Ectodermal cell (in vitro differentiated cells): ENCODE measurements at regions not wholly inside any gene's neighbourhood (a gene's known extent, or its start where the extent isn't known, plus 50 kb on each side); places are given as distances from the start of the nearest gene placed in this dataset.
"Not testable (repeated sequence)": the region's sequence is repeated elsewhere in the genome, so short reads cannot be mapped to it uniquely, and the experiment has no call there.

Source experiments
- H3K27ac ChIP-seq: 2 replicates; pipeline ENCODE4 v1.7.0; 2013; ENCODE audit warnings: mild to moderate bottlenecking, low read depth, low read length; ENCODE audit not compliant: insufficient read depth, poor library complexity, severe bottlenecking
- H3K27me3 ChIP-seq: 2 replicates; pipeline ENCODE4 v1.7.0; 2013; ENCODE audit warnings: mild to moderate bottlenecking, low read length; ENCODE audit not compliant: insufficient read depth, control insufficient read depth, poor library complexity, severe bottlenecking
- H3K36me3 ChIP-seq: one replicate; pipeline ENCODE4 v1.7.0; 2013; ENCODE audit warnings: low read length; ENCODE audit not compliant: control insufficient read depth, insufficient read depth
- H3K4me1 ChIP-seq: one replicate; pipeline ENCODE4 v1.7.0; 2013; ENCODE audit warnings: low read length; ENCODE audit not compliant: control insufficient read depth, insufficient read depth
- H3K4me3 ChIP-seq: 2 replicates; pipeline ENCODE4 v1.7.0; 2013; ENCODE audit warnings: low read depth, low read length, control low read depth; ENCODE audit not compliant: insufficient read depth
- H3K9me3 ChIP-seq: 2 replicates; pipeline ENCODE4 v1.7.0; 2013; ENCODE audit warnings: mild to moderate bottlenecking, low read length, moderate library complexity; ENCODE audit not compliant: control insufficient read depth
- WGBS, 2 experiments: methylation state at CpG; one replicate each; pipeline ENCODE4 v1.1.7; 2013; ENCODE audit warnings: missing lambda C conversion rate in 2 of 2; 5-methylcytosine and 5-hydroxymethylcytosine counted together

GRCh38 chr9:81824802-81825730 lies 103.2 kb upstream of the SPATA31D4 start:
- WGBS, 2 experiments, result 96 to 97% methylated on average over 7 to 8 of the region's 8 CpGs
- Histone ChIP-seq H3K36me3 (no peaks in the 10 kb centered on the region), H3K27ac (no peak overlapping the region), H3K4me1 (peaks cover 37% of the 10 kb centered on the region), H3K9me3 (no peaks in the 10 kb centered on the region), H3K4me3 (no peak overlapping the region), H3K27me3 (no peaks in the 10 kb centered on the region)

- Histone ChIP-seq H3K4me1 (peaks cover 28% of the 10 kb centered on the region), H3K27me3 (no peaks in the 10 kb centered on the region), H3K27ac (peak overlapping the region; percentile 11), H3K4me3 (no peak overlapping the region), H3K9me3 (no peaks in the 10 kb centered on the region), H3K36me3 (no peaks in the 10 kb centered on the region)
- 79 to 81% methylated on average over 3 of the region's 3 CpGs for WGBS, 2 experiments
These were observed 102.2 kb upstream of the SPATA31D4 start for GRCh38 chr9:81825846-81826516.

DNA sequence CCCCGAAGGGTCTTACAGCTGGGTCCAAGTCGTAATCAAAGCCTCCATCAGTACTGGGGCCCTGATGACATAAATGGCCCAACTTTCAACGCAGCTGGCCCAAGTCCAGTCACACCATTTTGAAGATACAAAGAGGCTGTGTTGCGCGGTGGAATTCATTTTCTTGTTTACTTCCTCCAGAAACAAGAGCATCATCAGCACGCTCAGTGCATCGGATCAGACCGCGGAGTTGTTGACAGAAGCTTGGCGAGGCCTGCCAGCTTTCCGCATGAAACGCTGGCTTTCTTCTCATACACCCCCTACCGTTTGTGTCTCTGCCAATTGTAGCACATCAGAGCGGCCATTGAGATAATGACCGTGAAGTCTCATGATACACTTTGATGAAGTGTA lies 101.7 kb upstream of the SPATA31D4 start:
- peak overlapping the region; percentile 11 for H3K27ac ChIP-seq
- peaks cover 27% of the 10 kb centered on the region for H3K4me1 ChIP-seq
- H3K9me3 ChIP-seq, result no peaks in the 10 kb centered on the region
- WGBS, 2 experiments, result 86 to 87% methylated on average over 15 of the region's 15 CpGs
- no peak overlapping the region for H3K4me3 ChIP-seq
- H3K27me3 ChIP-seq, result no peaks in the 10 kb centered on the region
- H3K36me3 ChIP-seq, result no peaks in the 10 kb centered on the region

DNA sequence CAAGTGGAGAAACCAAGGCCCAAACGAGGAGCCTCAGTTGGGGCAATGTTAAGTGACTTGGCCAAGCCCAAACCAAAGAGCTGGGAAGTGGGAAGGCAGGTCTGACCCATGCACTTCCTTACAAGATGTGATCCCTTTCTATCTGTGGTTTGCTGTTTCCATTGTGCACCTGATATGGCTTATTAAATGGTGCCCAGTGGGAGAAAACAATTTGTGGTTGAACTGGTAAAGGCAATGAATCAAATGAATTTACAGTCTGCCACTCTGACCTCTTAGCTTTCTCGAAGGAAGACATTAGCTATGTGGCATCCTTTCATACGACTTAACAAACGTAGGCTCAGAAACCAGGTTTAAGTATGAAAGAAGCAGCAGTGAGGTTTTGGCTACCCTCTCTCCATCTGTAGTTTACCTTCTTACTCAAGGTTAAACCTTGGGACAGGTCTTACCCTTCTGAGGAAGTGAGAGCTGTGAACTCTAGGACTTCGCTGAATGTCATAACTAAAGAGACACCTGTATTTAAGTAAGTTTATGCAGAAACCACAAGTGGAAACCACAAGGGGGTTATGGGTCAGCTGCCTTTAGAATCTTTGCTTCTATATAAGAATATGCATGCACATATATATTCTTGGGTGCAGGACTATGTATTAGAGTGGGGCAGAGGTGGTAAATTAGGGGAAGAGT lies 100.5 kb upstream of the SPATA31D4 start:
- Histone ChIP-seq H3K4me1 (peaks cover 26% of the 10 kb centered on the region), H3K27ac (no peak overlapping the region), H3K4me3 (no peak overlapping the region), H3K36me3 (no peaks in the 10 kb centered on the region), H3K27me3 (no peaks in the 10 kb centered on the region), H3K9me3 (no peaks in the 10 kb centered on the region)
- 94 to 95% methylated on average over 5 of the region's 5 CpGs for WGBS, 2 experiments

GRCh38 chr9:81829195-81829882 lies 98.9 kb upstream of the SPATA31D4 start:
- H3K27ac ChIP-seq, result no peak overlapping the region
- H3K27me3 ChIP-seq, result no peaks in the 10 kb centered on the region
- no peak overlapping the region for H3K4me3 ChIP-seq
- H3K36me3 ChIP-seq, result no peaks in the 10 kb centered on the region
- 70 to 76% methylated on average over 5 of the region's 5 CpGs for WGBS, 2 experiments
- peaks cover 16% of the 10 kb centered on the region for H3K4me1 ChIP-seq
- H3K9me3 ChIP-seq, result no peaks in the 10 kb centered on the region

GRCh38 chr9:81830431-81830830 lies 97.8 kb upstream of the SPATA31D4 start:
- 95 to 96% methylated on average over 8 of the region's 8 CpGs for WGBS, 2 experiments
- not testable (repeated sequence) for H3K36me3 ChIP-seq, H3K4me3 ChIP-seq, H3K27ac ChIP-seq, H3K27me3 ChIP-seq, H3K9me3 ChIP-seq
- peaks cover 16% of the 10 kb centered on the region for H3K4me1 ChIP-seq

DNA sequence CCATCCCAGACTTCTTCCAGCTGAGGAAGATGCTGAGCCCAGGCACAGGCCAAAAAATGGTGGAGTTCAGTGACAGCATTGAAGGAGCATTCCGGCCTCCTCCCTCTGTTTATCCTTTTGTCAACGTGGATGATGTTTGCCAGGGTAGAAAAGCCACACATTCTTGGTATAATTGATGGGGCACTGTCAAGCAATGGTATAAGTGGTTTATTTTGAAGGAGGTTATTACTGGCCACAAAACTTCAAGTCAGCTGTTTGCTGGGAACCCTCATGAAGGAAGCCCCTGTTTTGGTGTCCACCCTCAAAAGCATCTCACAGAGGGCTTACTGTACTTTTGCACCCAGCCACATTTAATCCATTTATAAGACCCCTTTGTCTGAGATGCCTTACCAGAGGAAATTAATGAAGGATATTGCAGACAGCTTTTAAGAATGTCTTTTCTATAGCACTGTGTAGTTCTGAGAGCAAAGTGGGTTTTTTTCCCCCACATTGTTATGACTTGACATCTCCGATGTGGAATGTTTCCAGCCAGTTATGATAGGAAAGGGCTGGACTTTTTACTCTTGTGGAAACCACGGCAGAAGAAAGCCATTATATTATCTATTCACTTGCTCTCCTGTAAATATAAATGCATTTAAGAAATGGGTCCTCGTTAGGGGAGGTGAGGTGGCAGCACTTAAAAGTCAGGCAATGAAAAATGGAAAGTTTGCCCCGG lies 95.5 kb upstream of the SPATA31D4 start:
- Histone ChIP-seq H3K4me1 (peaks cover 8% of the 10 kb centered on the region), H3K27ac (no peak overlapping the region), H3K36me3 (no peaks in the 10 kb centered on the region), H3K4me3 (no peak overlapping the region), H3K27me3 (no peaks in the 10 kb centered on the region), H3K9me3 (no peaks in the 10 kb centered on the region)
- 97 to 98% methylated on average over 5 to 6 of the region's 6 CpGs for WGBS, 2 experiments

DNA sequence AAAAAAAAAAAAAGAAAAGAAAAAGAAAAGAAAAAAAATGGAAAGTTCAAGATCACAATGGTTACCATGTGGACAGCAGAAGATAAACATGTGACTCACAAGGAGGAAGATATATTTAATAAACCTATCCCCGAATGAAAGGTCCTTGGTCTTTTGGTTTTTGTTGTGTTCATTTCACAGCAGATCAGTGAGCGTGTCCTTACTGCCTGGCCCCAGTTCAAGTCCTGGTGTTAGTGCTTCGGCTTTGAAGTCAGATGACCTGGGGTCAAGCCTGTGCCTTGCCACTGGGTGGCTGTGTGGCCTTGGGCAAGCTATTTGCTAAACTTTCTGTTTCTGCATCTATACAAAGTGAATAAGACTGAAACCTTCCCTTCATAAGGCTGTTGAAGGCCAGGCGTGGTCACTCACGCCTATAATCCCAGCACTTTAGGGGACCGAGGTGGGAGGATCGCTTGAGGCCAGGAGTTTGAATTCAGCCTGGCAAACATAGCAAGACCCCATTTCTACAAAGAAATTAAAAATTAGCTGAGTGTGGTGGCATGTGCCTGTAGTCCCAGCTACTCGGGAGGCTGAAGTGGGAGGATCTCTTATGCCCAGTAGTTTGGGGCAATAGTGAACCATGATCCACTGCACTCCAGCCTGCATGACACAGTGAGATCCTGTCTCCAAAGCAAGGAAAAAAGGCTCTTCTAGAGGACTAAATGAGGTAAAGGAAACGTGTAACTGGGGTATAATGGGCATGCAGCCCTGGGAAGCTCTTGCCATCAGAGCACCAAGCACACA lies 94.5 kb upstream of the SPATA31D4 start:
- Histone ChIP-seq H3K27me3 (no peaks in the 10 kb centered on the region), H3K4me1 (peaks cover 4% of the 10 kb centered on the region), H3K36me3 (no peaks in the 10 kb centered on the region), H3K9me3 (no peaks in the 10 kb centered on the region), H3K4me3 (no peak overlapping the region), H3K27ac (no peak overlapping the region)
- WGBS, 2 experiments, result 89 to 95% methylated on average over 9 of the region's 9 CpGs

GRCh38 chr9:81841333-81841732 lies 86.9 kb upstream of the SPATA31D4 start:
- no peaks in the 10 kb centered on the region for H3K4me1 ChIP-seq
- WGBS, 2 experiments, result 75 to 80% methylated on average over 6 of the region's 6 CpGs
- no peak overlapping the region for H3K27ac ChIP-seq
- H3K27me3 ChIP-seq, result no peaks in the 10 kb centered on the region
- no peak overlapping the region for H3K4me3 ChIP-seq
- H3K9me3 ChIP-seq, result no peaks in the 10 kb centered on the region
- H3K36me3 ChIP-seq, result no peaks in the 10 kb centered on the region
